HEK293 (cell line): ENCODE measurements at regions not wholly inside any gene's neighbourhood (a gene's known extent, or its start where the extent isn't known, plus 50 kb on each side); places are given as distances from the start of the nearest gene placed in this dataset.

Experiments
- CTCF ChIA-PET: fragments of 350-600 bp; formaldehyde crosslinking; extraction: SDS; loops from one replicate; lab custom pipeline; 2021; ENCODE audit warnings: antibody characterized with exemption; lab: Yijun Ruan, JAX
- POLR2A ChIA-PET: fragments of 300-600 bp; formaldehyde crosslinking; extraction: SDS; loops from one replicate; lab custom pipeline; 2020; ENCODE audit warnings: antibody characterized with exemption, inconsistent platforms; lab: Yijun Ruan, JAX
- H3K27ac ChIP-seq: fragments of 200-500 bp; sonication (Bioruptor generic); 2 replicates; pipeline ENCODE4 v1.5.1; 2014; ENCODE audit warnings: low read depth, low read length, control low read depth, inconsistent platforms; ENCODE audit errors: extremely low read depth
- H3K36me3 ChIP-seq, 2 experiments: fragments of 200-500 bp in 1 of 2; sonication (Bioruptor generic) in 1 of 2; 1 replicate in 1 of 2; 2 replicates in 1 of 2; pipeline ENCODE4 v1.5.1; 2014 to 2017; ENCODE audit warnings: inconsistent platforms in 2 of 2, low read length in 2 of 2; ENCODE audit not compliant: control insufficient read depth in 2 of 2, insufficient read depth in 1 of 2
- H3K4me1 ChIP-seq: fragments of 200-500 bp; sonication (Bioruptor generic); 2 replicates; pipeline ENCODE4 v1.5.1; 2014; ENCODE audit warnings: mild to moderate bottlenecking, low read length, inconsistent platforms; ENCODE audit not compliant: control insufficient read depth, insufficient read depth
- H3K4me3 ChIP-seq: 2 replicates; pipeline ENCODE4 v1.5.1; 2011; ENCODE audit warnings: low read depth, mild to moderate bottlenecking, control low read depth, low read length, moderate library complexity
- H3K9me3 ChIP-seq: fragments of 200-500 bp; sonication (Bioruptor generic); 2 replicates; pipeline ENCODE4 v1.5.1; 2014; ENCODE audit warnings: low read depth, low read length, inconsistent platforms; ENCODE audit not compliant: control insufficient read depth, insufficient read depth
- BCL6B ChIP-seq: fragments of 450-650 bp; formaldehyde crosslinking; IDR thresholded peaks from 2 replicates; pipeline ENCODE4 v1.5.1; 2017; ENCODE audit warnings: missing biosample characterization, missing genetic modification characterization
- HOXA7 ChIP-seq: sonication (generic); formaldehyde crosslinking; IDR thresholded peaks from 2 replicates; pipeline ENCODE4 v1.8.1; 2022; ENCODE audit warnings: missing genetic modification reagents, borderline replicate concordance
- PRDM1 ChIP-seq: fragments of 450-650 bp; formaldehyde crosslinking; IDR thresholded peaks from 2 replicates; pipeline ENCODE4; 2016; ENCODE audit warnings: missing biosample characterization, missing genetic modification characterization
- YY1 ChIP-seq: fragments of 450-650 bp; formaldehyde crosslinking; IDR thresholded peaks from 2 replicates; pipeline ENCODE4 v1.5.1; 2018; ENCODE audit warnings: missing biosample characterization, missing genetic modification characterization
- ZNF561 ChIP-seq: fragments of 450-650 bp; IDR thresholded peaks from 2 replicates; pipeline ENCODE4 v1.5.1; 2018; ENCODE audit warnings: missing biosample characterization, missing genetic modification characterization, borderline replicate concordance
- ZSCAN4 ChIP-seq: fragments of 450-650 bp; formaldehyde crosslinking; IDR thresholded peaks from 2 replicates; pipeline ENCODE4 v1.5.1; 2017; ENCODE audit warnings: missing biosample characterization, missing genetic modification characterization
- TF ChIP-seq, protein P1 (sequence below): fragments of 450-650 bp; formaldehyde crosslinking; IDR thresholded peaks from 2 replicates; pipeline ENCODE4 v1.5.1; 2016; ENCODE audit warnings: missing biosample characterization, missing genetic modification characterization
- TF ChIP-seq, protein P2 (sequence below): fragments of 450-650 bp; formaldehyde crosslinking; IDR thresholded peaks from 2 replicates; pipeline ENCODE4 v1.5.1; 2016; ENCODE audit warnings: missing biosample characterization, missing genetic modification characterization
- TF ChIP-seq, protein P3 (sequence below): fragments of 450-650 bp; formaldehyde crosslinking; IDR thresholded peaks from 2 replicates; pipeline ENCODE4 v1.5.0; 2017; ENCODE audit warnings: missing biosample characterization, missing genetic modification characterization, borderline replicate concordance

DNA sequence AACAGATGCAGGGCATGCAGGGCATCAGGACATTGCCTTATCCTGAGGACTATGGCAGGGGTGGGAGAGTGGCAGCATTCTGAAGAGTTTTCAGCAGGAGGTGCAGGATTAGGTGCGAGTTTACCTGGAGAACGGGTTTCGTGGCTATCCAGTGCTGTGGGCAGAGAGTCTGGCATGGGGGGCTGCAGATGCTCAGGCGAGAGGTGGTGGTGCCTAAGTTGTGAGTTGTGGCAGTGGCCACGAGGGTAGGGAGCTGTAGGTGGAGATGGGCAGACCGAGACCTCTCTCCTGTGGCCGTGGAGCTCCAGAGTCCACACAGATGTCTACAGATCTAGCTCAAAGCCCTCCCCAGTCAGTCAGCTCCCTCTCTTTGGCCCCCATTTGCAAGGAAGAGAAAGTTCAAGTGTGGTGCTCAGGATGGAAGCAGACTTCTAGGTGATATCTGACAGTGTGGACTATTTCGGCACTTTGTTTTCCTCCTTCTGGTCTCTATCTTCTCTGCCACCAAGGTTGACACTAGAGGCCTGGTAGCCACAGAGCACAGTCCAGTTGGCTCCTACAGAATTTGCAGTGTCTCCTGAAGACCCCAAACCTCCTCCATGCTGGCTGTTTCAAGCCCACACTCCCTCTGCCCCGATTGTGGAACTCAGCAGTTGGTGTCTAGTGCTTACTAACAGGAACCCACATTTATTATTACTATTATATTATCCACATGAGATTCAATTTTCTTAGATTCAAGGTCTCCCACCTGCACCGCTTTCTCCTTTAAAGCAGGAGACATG, 955.7 kb upstream of the ZNF722 start:
- H3K9me3 ChIP-seq: no peaks in the 10 kb centered on the region
- ChIA-PET POLR2A (no interaction called here), CTCF (no interaction called here)
- TF ChIP-seq, protein P1, sequence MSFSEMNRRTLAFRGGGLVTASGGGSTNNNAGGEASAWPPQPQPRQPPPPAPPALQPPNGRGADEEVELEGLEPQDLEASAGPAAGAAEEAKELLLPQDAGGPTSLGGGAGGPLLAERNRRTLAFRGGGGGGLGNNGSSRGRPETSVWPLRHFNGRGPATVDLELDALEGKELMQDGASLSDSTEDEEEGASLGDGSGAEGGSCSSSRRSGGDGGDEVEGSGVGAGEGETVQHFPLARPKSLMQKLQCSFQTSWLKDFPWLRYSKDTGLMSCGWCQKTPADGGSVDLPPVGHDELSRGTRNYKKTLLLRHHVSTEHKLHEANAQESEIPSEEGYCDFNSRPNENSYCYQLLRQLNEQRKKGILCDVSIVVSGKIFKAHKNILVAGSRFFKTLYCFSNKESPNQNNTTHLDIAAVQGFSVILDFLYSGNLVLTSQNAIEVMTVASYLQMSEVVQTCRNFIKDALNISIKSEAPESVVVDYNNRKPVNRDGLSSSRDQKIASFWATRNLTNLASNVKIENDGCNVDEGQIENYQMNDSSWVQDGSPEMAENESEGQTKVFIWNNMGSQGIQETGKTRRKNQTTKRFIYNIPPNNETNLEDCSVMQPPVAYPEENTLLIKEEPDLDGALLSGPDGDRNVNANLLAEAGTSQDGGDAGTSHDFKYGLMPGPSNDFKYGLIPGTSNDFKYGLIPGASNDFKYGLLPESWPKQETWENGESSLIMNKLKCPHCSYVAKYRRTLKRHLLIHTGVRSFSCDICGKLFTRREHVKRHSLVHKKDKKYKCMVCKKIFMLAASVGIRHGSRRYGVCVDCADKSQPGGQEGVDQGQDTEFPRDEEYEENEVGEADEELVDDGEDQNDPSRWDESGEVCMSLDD (tag by site-specific recombination): no peak
- TF ChIP-seq PRDM1: no peak
- TF ChIP-seq ZSCAN4 (tag by site-specific recombination): no peak
- no peak for TF ChIP-seq YY1 (tag by site-specific recombination)
- H3K4me3 ChIP-seq: no peak overlapping the region
- H3K4me1 ChIP-seq: no peaks in the 10 kb centered on the region
- H3K27ac ChIP-seq: no peak overlapping the region
- no peaks in the 10 kb centered on the region for H3K36me3 ChIP-seq

DNA sequence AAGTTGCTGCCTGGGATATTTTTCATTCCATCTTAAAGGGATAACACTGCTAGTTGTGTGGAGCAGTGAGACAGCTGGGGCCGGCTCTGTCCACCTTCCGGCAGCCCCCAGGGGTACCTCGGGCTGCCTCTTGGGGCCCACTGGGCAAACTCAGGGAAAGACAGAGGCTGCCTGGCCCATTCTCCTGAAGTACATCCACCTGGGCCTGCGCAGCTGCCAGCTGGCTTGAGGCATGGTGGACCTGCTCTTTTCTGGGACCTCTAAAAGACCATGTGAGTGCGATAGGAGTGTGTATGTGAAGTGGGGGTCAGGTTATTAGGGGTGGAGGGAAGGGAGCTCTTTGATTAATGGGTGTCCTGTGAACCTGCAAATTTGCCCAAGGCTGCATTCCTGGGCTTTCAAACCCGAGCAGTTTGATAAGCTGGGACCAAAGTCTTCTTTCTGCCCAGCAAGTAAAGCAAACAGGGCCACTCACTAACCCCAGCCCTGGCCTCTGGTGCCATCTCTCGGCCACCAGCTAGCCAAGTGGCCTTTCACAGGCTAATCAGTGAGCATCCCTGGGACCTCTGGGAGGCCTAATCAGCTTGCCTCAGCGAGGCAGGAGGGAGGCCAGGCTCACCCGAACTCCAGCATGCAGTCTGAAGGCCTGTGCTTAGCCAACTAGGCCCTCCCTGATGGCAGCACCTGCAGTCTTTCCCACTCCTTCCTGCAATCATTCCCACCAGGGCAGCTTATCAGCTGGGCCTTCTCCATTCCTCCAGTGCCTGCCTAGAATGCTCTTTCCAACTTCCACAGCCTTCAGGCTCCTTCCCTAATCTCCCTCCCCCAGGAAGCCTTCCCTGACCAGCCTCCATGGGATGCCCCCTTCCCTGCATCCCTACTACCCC, 954.7 kb upstream of the ZNF722 start:
- Histone ChIP-seq H3K9me3 (no peaks in the 10 kb centered on the region), H3K4me1 (no peaks in the 10 kb centered on the region), H3K4me3 (no peak overlapping the region), H3K36me3 (no peaks in the 10 kb centered on the region), H3K27ac (no peak overlapping the region)
- POLR2A ChIA-PET: no interaction called here
- no peak for TF ChIP-seq ZNF561 (tag by site-specific recombination)
- TF ChIP-seq, protein P2, sequence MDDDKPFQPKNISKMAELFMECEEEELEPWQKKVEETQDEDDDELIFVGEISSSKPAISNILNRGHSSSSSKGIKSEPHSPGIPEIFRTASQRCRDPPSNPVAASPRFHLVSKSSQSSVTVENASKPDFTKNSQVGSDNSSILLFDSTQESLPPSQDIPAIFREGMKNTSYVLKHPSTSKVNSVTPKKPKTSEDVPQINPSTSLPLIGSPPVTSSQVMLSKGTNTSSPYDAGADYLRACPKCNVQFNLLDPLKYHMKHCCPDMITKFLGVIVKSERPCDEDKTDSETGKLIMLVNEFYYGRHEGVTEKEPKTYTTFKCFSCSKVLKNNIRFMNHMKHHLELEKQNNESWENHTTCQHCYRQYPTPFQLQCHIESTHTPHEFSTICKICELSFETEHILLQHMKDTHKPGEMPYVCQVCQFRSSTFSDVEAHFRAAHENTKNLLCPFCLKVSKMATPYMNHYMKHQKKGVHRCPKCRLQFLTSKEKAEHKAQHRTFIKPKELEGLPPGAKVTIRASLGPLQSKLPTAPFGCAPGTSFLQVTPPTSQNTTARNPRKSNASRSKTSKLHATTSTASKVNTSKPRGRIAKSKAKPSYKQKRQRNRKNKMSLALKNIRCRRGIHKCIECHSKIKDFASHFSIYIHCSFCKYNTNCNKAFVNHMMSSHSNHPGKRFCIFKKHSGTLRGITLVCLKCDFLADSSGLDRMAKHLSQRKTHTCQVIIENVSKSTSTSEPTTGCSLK (tag by site-specific recombination): no peak
- TF ChIP-seq, protein P3, sequence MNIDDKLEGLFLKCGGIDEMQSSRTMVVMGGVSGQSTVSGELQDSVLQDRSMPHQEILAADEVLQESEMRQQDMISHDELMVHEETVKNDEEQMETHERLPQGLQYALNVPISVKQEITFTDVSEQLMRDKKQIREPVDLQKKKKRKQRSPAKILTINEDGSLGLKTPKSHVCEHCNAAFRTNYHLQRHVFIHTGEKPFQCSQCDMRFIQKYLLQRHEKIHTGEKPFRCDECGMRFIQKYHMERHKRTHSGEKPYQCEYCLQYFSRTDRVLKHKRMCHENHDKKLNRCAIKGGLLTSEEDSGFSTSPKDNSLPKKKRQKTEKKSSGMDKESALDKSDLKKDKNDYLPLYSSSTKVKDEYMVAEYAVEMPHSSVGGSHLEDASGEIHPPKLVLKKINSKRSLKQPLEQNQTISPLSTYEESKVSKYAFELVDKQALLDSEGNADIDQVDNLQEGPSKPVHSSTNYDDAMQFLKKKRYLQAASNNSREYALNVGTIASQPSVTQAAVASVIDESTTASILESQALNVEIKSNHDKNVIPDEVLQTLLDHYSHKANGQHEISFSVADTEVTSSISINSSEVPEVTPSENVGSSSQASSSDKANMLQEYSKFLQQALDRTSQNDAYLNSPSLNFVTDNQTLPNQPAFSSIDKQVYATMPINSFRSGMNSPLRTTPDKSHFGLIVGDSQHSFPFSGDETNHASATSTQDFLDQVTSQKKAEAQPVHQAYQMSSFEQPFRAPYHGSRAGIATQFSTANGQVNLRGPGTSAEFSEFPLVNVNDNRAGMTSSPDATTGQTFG (tag by site-specific recombination): no peak
- no peak for TF ChIP-seq HOXA7 (CRISPR knock-in tag)
- no peak for TF ChIP-seq BCL6B
- TF ChIP-seq, all 188 proteins: peak for 0
- CTCF ChIA-PET: no interaction called here
